ENCODE measurements at regions not wholly inside any gene's neighbourhood (a gene's known extent, or its start where the extent isn't known, plus 50 kb on each side); places are given as distances from the start of the nearest gene placed in this dataset.
"Not testable (repeated sequence)": the region's sequence is repeated elsewhere in the genome, so short reads cannot be mapped to it uniquely, and the experiment has no call there.

DNA sequence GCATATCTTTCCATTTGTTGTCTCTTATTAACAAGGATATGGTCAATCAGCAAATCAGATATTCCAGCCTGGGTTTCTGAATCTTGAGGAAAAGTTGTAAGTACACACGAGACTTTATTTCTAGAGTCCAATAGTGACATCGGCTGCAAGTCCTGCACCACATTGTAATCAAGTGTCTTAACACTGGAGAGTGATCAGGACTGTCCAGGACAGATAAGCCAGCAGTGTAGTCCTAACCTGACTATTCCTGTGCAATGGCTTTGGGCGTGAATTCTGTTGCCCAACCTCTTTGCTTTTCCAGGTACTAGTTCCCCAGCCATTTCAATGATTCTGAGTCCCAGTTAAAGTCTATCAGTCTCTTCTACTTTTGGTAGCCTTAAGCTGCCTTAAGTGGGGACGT is 395.0 kb downstream of the PCDH10 start:
- no peaks in the 10 kb centered on the region for H3K27me3 ChIP-seq (ENCODE audit: control insufficient read depth, insufficient read depth, low read length)
- no peak overlapping the region for H3K4me3 Mint-ChIP-seq
- peaks cover 0 to 5% (median 0%) of the 10 kb centered on the region in 4 donors for H3K4me1 Mint-ChIP-seq
- H3K27ac Mint-ChIP-seq: no peak overlapping the region
- H3K27ac ChIP-seq (ENCODE audit: insufficient read depth, low read length, poor library complexity, severe bottlenecking): no peak overlapping the region
- no peaks in the 10 kb centered on the region for H3K4me1 ChIP-seq (ENCODE audit: control insufficient read depth, insufficient read depth, low read length, poor library complexity, severe bottlenecking)
- H3K27me3 Mint-ChIP-seq: no peaks in the 10 kb centered on the region
- no peak for ATAC-seq (ENCODE audit: low read depth in 2 of 2)
- DNase-seq: no peak
- H3K9me3 Mint-ChIP-seq: peaks cover under 1 to 21% (median 11%) of the 10 kb centered on the region in 7 donors
- peaks cover 2 to 13% of the 10 kb centered on the region in 2 experiments for H3K9me3 ChIP-seq (ENCODE audit: control insufficient read depth in 2 of 2, low read length in 2 of 2)
- no peaks in the 10 kb centered on the region for H3K36me3 ChIP-seq (ENCODE audit: control insufficient read depth, insufficient read depth, low read length)
- no peak overlapping the region for H3K4me3 ChIP-seq (ENCODE audit: low read depth, low read length)
- H3K36me3 Mint-ChIP-seq: no peaks in the 10 kb centered on the region

DNA sequence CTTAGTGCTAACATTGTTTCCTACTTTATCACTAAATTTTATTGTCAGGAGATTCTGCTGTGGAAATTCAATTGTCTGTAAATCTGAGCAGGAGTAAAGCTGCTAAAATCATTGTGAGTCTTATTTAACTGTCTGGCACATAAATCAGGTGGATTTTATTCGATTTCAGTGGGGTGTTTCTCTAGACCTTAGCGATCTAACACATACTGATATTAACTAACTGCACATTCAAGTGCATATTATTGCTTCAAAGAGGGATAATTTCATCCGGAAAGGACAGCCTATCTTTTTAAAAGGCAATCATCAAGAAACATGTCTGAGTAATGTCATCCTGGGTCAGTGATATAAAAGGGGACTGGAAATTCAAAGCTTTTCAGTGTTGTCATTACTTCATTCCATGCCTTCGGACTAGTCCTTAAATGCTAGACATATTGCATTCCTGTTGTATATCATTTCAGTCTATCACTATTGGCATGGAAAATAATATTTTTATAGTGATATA is 388.7 kb downstream of the PCDH10 start:
- Histone ChIP-seq H3K4me3 (ENCODE audit: low read depth, low read length) (no peak overlapping the region), H3K36me3 (ENCODE audit: control insufficient read depth, insufficient read depth, low read length) (no peaks in the 10 kb centered on the region), H3K9me3 (ENCODE audit: control insufficient read depth in 2 of 2, low read length in 2 of 2) (peaks cover 0 to 7% of the 10 kb centered on the region in 2 experiments), H3K4me1 (ENCODE audit: control insufficient read depth, insufficient read depth, low read length, poor library complexity, severe bottlenecking) (no peaks in the 10 kb centered on the region), H3K27me3 (ENCODE audit: control insufficient read depth, insufficient read depth, low read length) (no peaks in the 10 kb centered on the region), H3K27ac (ENCODE audit: insufficient read depth, low read length, poor library complexity, severe bottlenecking) (no peak overlapping the region)
- H3K4me1 Mint-ChIP-seq: no peaks in the 10 kb centered on the region
- ATAC-seq (ENCODE audit: low read depth in 2 of 2) (no peak), DNase-seq (no peak)
- H3K27me3 Mint-ChIP-seq: no peaks in the 10 kb centered on the region
- H3K9me3 Mint-ChIP-seq: peaks cover 0 to 17% (median 5%) of the 10 kb centered on the region in 7 donors
- no peak overlapping the region for H3K4me3 Mint-ChIP-seq
- no peaks in the 10 kb centered on the region for H3K36me3 Mint-ChIP-seq
- H3K27ac Mint-ChIP-seq: no peak overlapping the region

DNA sequence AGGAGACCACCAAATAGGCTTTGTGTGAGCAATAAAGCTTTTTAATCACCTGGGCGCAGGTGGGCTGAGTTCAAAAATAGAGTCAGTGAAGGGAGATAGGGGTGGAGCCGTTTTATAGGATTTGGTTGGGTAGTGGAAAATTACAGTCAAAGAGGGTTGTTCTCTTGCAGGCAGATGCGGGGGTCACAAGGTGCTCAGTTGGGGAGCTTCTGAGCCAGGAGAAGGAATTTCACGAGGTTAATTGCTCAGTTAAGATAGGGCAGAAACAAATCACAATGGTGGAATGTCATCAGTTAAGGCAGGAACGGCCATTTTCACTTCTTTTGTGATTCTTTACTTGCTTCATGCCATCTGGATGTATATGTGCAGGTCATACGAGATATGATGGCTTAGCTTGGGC is 385.1 kb downstream of the PCDH10 start:
- H3K4me1 Mint-ChIP-seq; H3K27ac ChIP-seq (ENCODE audit: insufficient read depth, low read length, poor library complexity, severe bottlenecking); H3K4me3 ChIP-seq (ENCODE audit: low read depth, low read length); H3K36me3 Mint-ChIP-seq; H3K4me1 ChIP-seq (ENCODE audit: control insufficient read depth, insufficient read depth, low read length, poor library complexity, severe bottlenecking); H3K36me3 ChIP-seq (ENCODE audit: control insufficient read depth, insufficient read depth, low read length); H3K4me3 Mint-ChIP-seq; ATAC-seq (ENCODE audit: low read depth in 2 of 2); H3K27ac Mint-ChIP-seq; H3K27me3 ChIP-seq (ENCODE audit: control insufficient read depth, insufficient read depth, low read length); DNase-seq; H3K9me3 ChIP-seq (ENCODE audit: control insufficient read depth in 2 of 2, low read length in 2 of 2); H3K27me3 Mint-ChIP-seq: not testable (repeated sequence)
- H3K9me3 Mint-ChIP-seq: peaks cover 1 to 23% (median 6%) of the 10 kb centered on the region in 7 donors

DNA sequence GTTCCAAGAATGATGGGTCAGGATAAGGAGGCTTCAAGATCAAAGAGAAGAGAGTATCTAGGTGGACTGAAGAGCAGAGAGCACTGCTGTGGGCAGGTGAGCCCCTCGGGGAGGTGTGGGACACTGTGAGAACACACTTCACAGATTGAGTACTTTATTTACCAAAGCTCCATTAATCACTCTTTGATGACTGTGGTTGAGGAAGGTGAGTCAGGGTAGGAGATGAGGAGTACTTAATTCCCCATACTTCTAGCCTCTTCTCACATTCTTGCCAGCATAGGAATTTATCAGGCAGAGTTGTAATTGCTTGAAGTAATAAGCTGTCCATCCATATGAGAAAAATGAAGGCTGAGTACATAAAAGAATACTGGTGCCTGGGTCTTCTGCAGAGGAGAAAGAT is 375.3 kb downstream of the PCDH10 start:
- no peak overlapping the region for H3K27ac Mint-ChIP-seq

DNA sequence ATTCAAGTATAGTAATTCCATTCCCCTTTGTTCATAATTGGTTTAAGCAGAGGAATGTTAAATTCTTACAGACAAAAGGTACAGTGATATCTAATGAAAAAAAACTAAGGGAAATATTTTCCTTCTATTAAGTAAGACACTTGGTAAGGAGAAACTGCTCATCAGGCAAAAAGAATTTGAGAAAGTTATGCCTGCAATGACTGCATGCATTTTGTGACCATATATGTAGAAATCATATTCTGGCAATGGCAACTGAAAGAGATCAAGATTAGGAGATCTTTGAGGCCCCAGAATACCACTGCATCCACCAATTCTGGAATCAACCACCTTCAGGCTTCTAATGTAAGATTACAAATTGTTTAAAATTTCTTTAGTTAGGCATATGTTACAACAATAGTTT is 364.8 kb downstream of the PCDH10 start:
- H3K4me1 Mint-ChIP-seq: no peaks in the 10 kb centered on the region
- H3K36me3 ChIP-seq (ENCODE audit: control insufficient read depth, insufficient read depth, low read length): no peaks in the 10 kb centered on the region
- H3K4me3 Mint-ChIP-seq: no peak overlapping the region
- H3K27me3 ChIP-seq (ENCODE audit: control insufficient read depth, insufficient read depth, low read length): no peaks in the 10 kb centered on the region
- H3K36me3 Mint-ChIP-seq: no peaks in the 10 kb centered on the region
- no peaks in the 10 kb centered on the region for H3K27me3 Mint-ChIP-seq
- no peak overlapping the region for H3K27ac ChIP-seq (ENCODE audit: insufficient read depth, low read length, poor library complexity, severe bottlenecking)
- ATAC-seq (ENCODE audit: low read depth in 2 of 2) (no peak), DNase-seq (no peak)
- peaks cover 4 to 22% (median 16%) of the 10 kb centered on the region in 7 donors for H3K9me3 Mint-ChIP-seq
- H3K4me3 ChIP-seq (ENCODE audit: low read depth, low read length): no peak overlapping the region
- no peaks in the 10 kb centered on the region for H3K4me1 ChIP-seq (ENCODE audit: control insufficient read depth, insufficient read depth, low read length, poor library complexity, severe bottlenecking)
- H3K27ac Mint-ChIP-seq: no peak overlapping the region
- H3K9me3 ChIP-seq (ENCODE audit: control insufficient read depth in 2 of 2, low read length in 2 of 2): peaks cover 0 to 4% of the 10 kb centered on the region in 2 experiments

More for the DNA sequence above, 375.3 kb downstream of the PCDH10 start:
- no peaks in the 10 kb centered on the region for H3K4me1 ChIP-seq (ENCODE audit: control insufficient read depth, insufficient read depth, low read length, poor library complexity, severe bottlenecking)
- Mint-ChIP-seq H3K27me3 (no peaks in the 10 kb centered on the region), H3K9me3 (peaks cover 3 to 13% (median 4%) of the 10 kb centered on the region in 7 donors), H3K4me1 (no peaks in the 10 kb centered on the region), H3K36me3 (no peaks in the 10 kb centered on the region), H3K4me3 (no peak overlapping the region)
- no peaks in the 10 kb centered on the region for H3K36me3 ChIP-seq (ENCODE audit: control insufficient read depth, insufficient read depth, low read length)
- DNase-seq (no peak), ATAC-seq (ENCODE audit: low read depth in 2 of 2) (no peak)
- H3K27ac ChIP-seq (ENCODE audit: insufficient read depth, low read length, poor library complexity, severe bottlenecking): no peak overlapping the region
- no peak overlapping the region for H3K4me3 ChIP-seq (ENCODE audit: low read depth, low read length)
- H3K27me3 ChIP-seq (ENCODE audit: control insufficient read depth, insufficient read depth, low read length): no peaks in the 10 kb centered on the region
- H3K9me3 ChIP-seq (ENCODE audit: control insufficient read depth in 2 of 2, low read length in 2 of 2): no peaks in the 10 kb centered on the region

DNA sequence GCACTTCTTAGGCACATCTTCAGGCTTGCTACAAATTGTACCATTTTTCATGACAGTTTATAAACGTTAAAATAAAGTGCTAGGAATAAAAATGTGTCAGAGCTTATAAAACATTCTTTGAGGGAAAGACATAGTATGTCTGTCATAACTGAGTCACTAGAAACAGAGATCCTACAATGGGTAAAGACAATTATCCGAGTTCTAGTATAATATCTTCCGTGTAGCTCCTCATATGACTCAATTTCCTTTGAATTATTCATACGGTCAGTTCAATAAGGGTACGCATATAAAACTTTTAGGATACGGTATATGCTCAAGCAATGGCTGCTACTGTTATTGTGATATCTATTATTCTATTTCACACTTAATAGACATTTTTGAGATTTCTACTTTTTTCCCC is 349.1 kb downstream of the PCDH10 start:
- Histone ChIP-seq H3K27ac (ENCODE audit: insufficient read depth, low read length, poor library complexity, severe bottlenecking) (no peak overlapping the region), H3K36me3 (ENCODE audit: control insufficient read depth, insufficient read depth, low read length) (no peaks in the 10 kb centered on the region), H3K4me3 (ENCODE audit: low read depth, low read length) (no peak overlapping the region), H3K27me3 (ENCODE audit: control insufficient read depth, insufficient read depth, low read length) (no peaks in the 10 kb centered on the region), H3K9me3 (ENCODE audit: control insufficient read depth in 2 of 2, low read length in 2 of 2) (peaks cover 0 to 1% of the 10 kb centered on the region in 2 experiments), H3K4me1 (ENCODE audit: control insufficient read depth, insufficient read depth, low read length, poor library complexity, severe bottlenecking) (no peaks in the 10 kb centered on the region)
- DNase-seq (no peak), ATAC-seq (ENCODE audit: low read depth in 2 of 2) (no peak)
- Mint-ChIP-seq H3K36me3 (no peaks in the 10 kb centered on the region), H3K4me3 (no peak overlapping the region), H3K27ac (no peak overlapping the region), H3K27me3 (no peaks in the 10 kb centered on the region), H3K4me1 (no peaks in the 10 kb centered on the region), H3K9me3 (peaks cover 0 to 11% (median 1%) of the 10 kb centered on the region in 7 donors)

DNA sequence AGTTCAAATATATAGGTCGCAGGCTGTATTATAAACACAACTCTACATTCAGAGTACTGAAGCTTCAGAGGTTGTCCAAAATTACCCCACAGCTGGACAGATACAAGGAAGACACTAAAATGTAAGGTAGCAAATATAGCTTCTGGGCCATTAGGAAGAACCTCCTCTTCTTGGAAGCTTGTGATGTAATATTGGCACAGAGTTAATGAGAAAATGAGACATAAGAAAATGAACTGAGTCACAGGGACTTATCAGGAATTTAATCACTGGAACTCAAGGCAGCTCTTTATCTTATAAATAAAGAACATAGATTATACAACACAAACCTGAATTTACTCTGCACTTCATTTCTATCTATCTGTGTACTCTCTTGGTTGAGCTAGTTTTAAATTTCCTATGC is 344.7 kb downstream of the PCDH10 start:
- Mint-ChIP-seq H3K4me3 (no peak overlapping the region), H3K4me1 (no peaks in the 10 kb centered on the region), H3K9me3 (peaks cover 0 to 8% (median 0%) of the 10 kb centered on the region in 7 donors), H3K27me3 (no peaks in the 10 kb centered on the region), H3K36me3 (no peaks in the 10 kb centered on the region), H3K27ac (no peak overlapping the region)
- H3K9me3 ChIP-seq (ENCODE audit: control insufficient read depth in 2 of 2, low read length in 2 of 2): peaks cover 0 to 1% of the 10 kb centered on the region in 2 experiments
- H3K4me1 ChIP-seq (ENCODE audit: control insufficient read depth, insufficient read depth, low read length, poor library complexity, severe bottlenecking): no peaks in the 10 kb centered on the region
- no peaks in the 10 kb centered on the region for H3K36me3 ChIP-seq (ENCODE audit: control insufficient read depth, insufficient read depth, low read length)
- H3K27me3 ChIP-seq (ENCODE audit: control insufficient read depth, insufficient read depth, low read length): no peaks in the 10 kb centered on the region
- no peak overlapping the region for H3K27ac ChIP-seq (ENCODE audit: insufficient read depth, low read length, poor library complexity, severe bottlenecking)
- DNase-seq (no peak), ATAC-seq (ENCODE audit: low read depth in 2 of 2) (no peak)
- no peak overlapping the region for H3K4me3 ChIP-seq (ENCODE audit: low read depth, low read length)

DNA sequence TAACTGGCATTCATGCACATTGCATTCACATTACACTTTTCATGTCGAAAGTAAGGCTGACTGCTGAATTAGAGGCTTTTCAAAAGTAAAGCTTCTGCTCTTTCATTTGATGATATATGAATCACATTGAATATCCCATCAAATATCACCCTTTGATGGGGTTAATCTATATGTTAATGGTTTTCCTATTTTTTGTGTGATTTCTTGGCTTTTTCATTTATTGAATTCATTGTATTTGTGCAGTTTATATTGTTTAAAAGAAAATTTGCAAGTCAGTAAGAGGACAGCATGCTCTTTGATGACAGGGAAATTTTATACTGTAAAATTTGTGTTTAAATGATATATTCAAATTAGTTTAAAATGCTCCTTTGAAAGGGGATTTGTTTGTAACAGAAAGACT is 344.1 kb downstream of the PCDH10 start:
- peaks cover 0 to 8% (median 0%) of the 10 kb centered on the region in 7 donors for H3K9me3 Mint-ChIP-seq
- H3K4me1 ChIP-seq (ENCODE audit: control insufficient read depth, insufficient read depth, low read length, poor library complexity, severe bottlenecking): no peaks in the 10 kb centered on the region
- H3K27me3 Mint-ChIP-seq: no peaks in the 10 kb centered on the region
- no peak overlapping the region for H3K4me3 Mint-ChIP-seq
- H3K27ac ChIP-seq (ENCODE audit: insufficient read depth, low read length, poor library complexity, severe bottlenecking): no peak overlapping the region
- H3K27ac Mint-ChIP-seq: no peak overlapping the region
- no peak overlapping the region for H3K4me3 ChIP-seq (ENCODE audit: low read depth, low read length)
- H3K36me3 Mint-ChIP-seq: no peaks in the 10 kb centered on the region
- no peaks in the 10 kb centered on the region for H3K36me3 ChIP-seq (ENCODE audit: control insufficient read depth, insufficient read depth, low read length)
- H3K9me3 ChIP-seq (ENCODE audit: control insufficient read depth in 2 of 2, low read length in 2 of 2): peaks cover 0 to 1% of the 10 kb centered on the region in 2 experiments
- no peak for DNase-seq
- no peak for ATAC-seq (ENCODE audit: low read depth in 2 of 2)
- H3K27me3 ChIP-seq (ENCODE audit: control insufficient read depth, insufficient read depth, low read length): no peaks in the 10 kb centered on the region
- H3K4me1 Mint-ChIP-seq: no peaks in the 10 kb centered on the region

Measured in CD4-positive, CD25-positive, alpha-beta regulatory T cell (primary cell).